ENCODE measurements at regions not wholly inside any gene's neighbourhood (a gene's known extent, or its start where the extent isn't known, plus 50 kb on each side); places are given as distances from the start of the nearest gene placed in this dataset.

GRCh38 chr1:55839221-55839620 is 624.1 kb upstream of the USP24 start:
- TF ChIP-seq CTCF (conservative IDR thresholded peaks at IDR 0.05 in 1 of 2, IDR thresholded peaks at IDR 0.05 in 1 of 2; ENCODE audit: extremely low read depth in 1 of 2, insufficient read depth in 1 of 2, low read depth in 1 of 2, low read length in 2 of 2) (no peak), EZH2 (IDR thresholded peaks at IDR 0.05; ENCODE audit: borderline replicate concordance, low read length) (no peak)

Data from mammary epithelial cell (primary cell).